OCI-LY3 (cell line): ENCODE measurements at regions not wholly inside any gene's neighbourhood (a gene's known extent, or its start where the extent isn't known, plus 50 kb on each side); places are given as distances from the start of the nearest gene placed in this dataset.

Experiments used
- H2AFZ ChIP-seq: fragments of 200-600, 300-600 bp; shearing (Covaris generic); 2 replicates; pipeline ENCODE4 v1.6.0; 2014; ENCODE audit warnings: antibody characterized with exemption, low read depth, low read length
- H3K27ac ChIP-seq: fragments of 200-600, 300-600 bp; sonication (generic); 2 replicates; pipeline ENCODE4 v1.5.1; 2014; ENCODE audit warnings: mild to moderate bottlenecking, low read length, moderate library complexity, mixed read lengths
- H3K27me3 ChIP-seq: fragments of 200-600, 300-600 bp; sonication (generic); 2 replicates; pipeline ENCODE4 v1.6.1; 2014; ENCODE audit warnings: low read depth, low read length, mixed read lengths
- H3K36me3 ChIP-seq: fragments of 200-600, 300-600 bp; sonication (generic); replicated peaks from 2 replicates; pipeline ENCODE3; 2014; ENCODE audit warnings: low read depth, low read length, mixed read lengths
- H3K4me1 ChIP-seq: fragments of 300-600, 200-600 bp; sonication (generic); 2 replicates; pipeline ENCODE4 v1.6.1; 2014; ENCODE audit warnings: low read length, mixed read lengths
- H3K4me2 ChIP-seq: fragments of 200-600, 300-600 bp; sonication (generic); 2 replicates; pipeline ENCODE4 v1.6.1; 2014; ENCODE audit warnings: low read length, mixed read lengths
- H3K4me3 ChIP-seq: fragments of 300-600, 200-600 bp; sonication (generic); 2 replicates; pipeline ENCODE4 v1.5.1; 2014; ENCODE audit warnings: antibody characterized with exemption, mild to moderate bottlenecking, low read length, moderate library complexity
- H3K79me2 ChIP-seq: fragments of 300-600, 200-600 bp; shearing (Covaris generic); 2 replicates; pipeline ENCODE4 v1.6.1; 2014; ENCODE audit warnings: mild to moderate bottlenecking, low read length, mixed read lengths
- H3K9ac ChIP-seq: fragments of 300-600, 200-600 bp; shearing (Covaris generic); 2 replicates; pipeline ENCODE4 v1.6.0; 2014; ENCODE audit warnings: mild to moderate bottlenecking, low read length, moderate library complexity
- H3K9me3 ChIP-seq: fragments of 200-600, 300-600 bp; shearing (Covaris generic); 2 replicates; pipeline ENCODE4 v1.6.1; 2014; ENCODE audit warnings: low read length, mixed read lengths; ENCODE audit not compliant: insufficient read depth
- H4K20me1 ChIP-seq: fragments of 200-600, 300-600 bp; sonication (generic); 2 replicates; pipeline ENCODE4 v1.6.1; 2016; ENCODE audit warnings: low read length, mixed read lengths; ENCODE audit not compliant: insufficient read depth
- EZH2phosphoT487 ChIP-seq: fragments of 200-600 bp; shearing (Covaris generic); IDR thresholded peaks from 2 replicates; pipeline ENCODE4 v1.6.1; 2018; ENCODE audit warnings: antibody characterized with exemption, mixed run types, low read depth
- TF ChIP-seq, protein P1 (sequence below): fragments of 200-600, 300-600 bp; sonication (generic); IDR thresholded peaks from 2 replicates; pipeline ENCODE4 v1.5.1; 2014; ENCODE audit warnings: antibody characterized with exemption, low read length, low read depth

DNA sequence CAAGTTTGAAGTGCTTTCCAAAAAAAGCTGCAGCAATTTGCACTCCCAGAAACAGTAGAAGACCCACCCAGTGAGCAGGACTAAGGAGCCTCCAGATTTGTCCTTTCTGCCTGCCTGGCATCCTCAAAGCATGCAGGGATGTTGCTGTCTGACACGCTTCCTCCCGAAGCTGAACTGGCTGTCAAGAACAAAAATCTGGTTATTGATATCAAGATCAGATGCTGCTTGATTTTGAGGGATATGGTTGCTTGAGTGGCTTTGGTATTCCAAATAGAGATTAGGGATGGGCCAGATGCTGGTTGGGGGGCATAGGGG, 143.3 kb downstream of the MRPS6 start:
- H3K4me2 ChIP-seq: no peak overlapping the region
- TF ChIP-seq EZH2phosphoT487: no peak
- TF ChIP-seq, protein P1, sequence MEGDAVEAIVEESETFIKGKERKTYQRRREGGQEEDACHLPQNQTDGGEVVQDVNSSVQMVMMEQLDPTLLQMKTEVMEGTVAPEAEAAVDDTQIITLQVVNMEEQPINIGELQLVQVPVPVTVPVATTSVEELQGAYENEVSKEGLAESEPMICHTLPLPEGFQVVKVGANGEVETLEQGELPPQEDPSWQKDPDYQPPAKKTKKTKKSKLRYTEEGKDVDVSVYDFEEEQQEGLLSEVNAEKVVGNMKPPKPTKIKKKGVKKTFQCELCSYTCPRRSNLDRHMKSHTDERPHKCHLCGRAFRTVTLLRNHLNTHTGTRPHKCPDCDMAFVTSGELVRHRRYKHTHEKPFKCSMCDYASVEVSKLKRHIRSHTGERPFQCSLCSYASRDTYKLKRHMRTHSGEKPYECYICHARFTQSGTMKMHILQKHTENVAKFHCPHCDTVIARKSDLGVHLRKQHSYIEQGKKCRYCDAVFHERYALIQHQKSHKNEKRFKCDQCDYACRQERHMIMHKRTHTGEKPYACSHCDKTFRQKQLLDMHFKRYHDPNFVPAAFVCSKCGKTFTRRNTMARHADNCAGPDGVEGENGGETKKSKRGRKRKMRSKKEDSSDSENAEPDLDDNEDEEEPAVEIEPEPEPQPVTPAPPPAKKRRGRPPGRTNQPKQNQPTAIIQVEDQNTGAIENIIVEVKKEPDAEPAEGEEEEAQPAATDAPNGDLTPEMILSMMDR: no peak
- H3K9ac ChIP-seq: no peak overlapping the region
- no peak overlapping the region for H3K4me3 ChIP-seq
- no peak overlapping the region for H2AFZ ChIP-seq
- no peaks in the 10 kb centered on the region for H4K20me1 ChIP-seq
- H3K27ac ChIP-seq: no peak overlapping the region
- H3K27me3 ChIP-seq: no peaks in the 10 kb centered on the region
- H3K79me2 ChIP-seq: no peaks in the 10 kb centered on the region
- no peaks in the 10 kb centered on the region for H3K4me1 ChIP-seq
- no peaks in the 10 kb centered on the region for H3K36me3 ChIP-seq
- peaks cover 4% of the 10 kb centered on the region; the same call in 1 of the 2 replicates for H3K9me3 ChIP-seq

DNA sequence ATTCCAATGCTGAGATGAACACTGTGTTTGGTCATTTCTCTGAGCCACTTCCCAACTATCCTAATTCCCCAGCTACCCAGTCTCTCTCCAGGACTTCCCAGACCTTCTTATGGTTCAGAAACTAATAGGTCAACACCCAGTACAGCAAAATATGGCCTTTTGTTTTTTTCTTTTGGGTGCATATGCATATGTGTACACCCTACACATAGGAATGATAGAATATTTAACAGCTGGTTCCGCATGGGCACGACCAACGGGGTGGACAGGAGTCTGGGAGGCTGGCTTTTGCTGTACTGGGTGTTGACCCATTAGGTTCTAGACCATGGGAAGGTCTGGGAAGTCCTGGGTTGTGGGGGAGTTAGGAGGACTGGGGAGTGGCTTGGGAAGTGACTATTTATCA, 143.9 kb downstream of the MRPS6 start:
- Histone ChIP-seq H3K4me3 (no peak overlapping the region), H3K4me1 (no peaks in the 10 kb centered on the region), H3K27ac (no peak overlapping the region), H3K36me3 (no peaks in the 10 kb centered on the region), H2AFZ (no peak overlapping the region), H3K4me2 (no peak overlapping the region), H3K79me2 (no peaks in the 10 kb centered on the region), H4K20me1 (no peaks in the 10 kb centered on the region), H3K9ac (no peak overlapping the region), H3K27me3 (no peaks in the 10 kb centered on the region), H3K9me3 (peaks cover 4% of the 10 kb centered on the region; the same call in 1 of the 2 replicates)
- TF ChIP-seq, protein P1: no peak
- TF ChIP-seq EZH2phosphoT487: no peak

DNA sequence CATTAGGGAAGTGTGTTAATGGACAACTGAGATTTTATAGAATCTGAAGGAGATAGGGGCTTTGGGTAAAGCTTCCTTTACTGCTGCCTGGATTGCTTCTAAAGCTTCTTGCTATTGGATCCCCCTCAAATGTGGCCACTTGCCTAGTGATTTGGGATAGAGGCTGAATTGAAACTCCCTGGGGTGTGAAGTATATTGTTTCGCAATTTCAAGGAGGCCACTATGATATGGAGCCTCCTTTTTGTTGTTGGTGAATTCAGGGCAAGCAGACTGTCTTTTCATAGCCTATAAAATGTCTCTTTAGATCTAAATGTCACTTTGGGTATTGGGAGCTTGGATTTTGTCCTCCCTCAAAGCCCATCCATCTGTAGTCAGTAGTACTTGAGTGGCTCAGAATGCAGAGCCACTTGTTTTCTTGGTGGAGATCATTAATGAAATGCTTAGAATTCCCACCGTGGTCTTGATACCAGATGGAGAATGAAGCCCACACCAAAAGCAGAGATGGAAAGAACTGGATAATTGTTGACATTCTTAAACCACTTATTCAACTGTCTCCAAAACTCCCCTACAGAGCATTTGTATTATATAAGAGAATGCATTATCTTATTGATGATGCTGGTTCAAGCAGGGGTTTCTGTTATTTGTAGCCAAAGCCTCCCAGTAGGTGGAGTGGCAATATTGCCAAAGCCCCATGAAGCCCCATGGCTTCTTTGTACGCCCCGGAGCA, 144.3 kb upstream of the KCNE2 start:
- Histone ChIP-seq H3K4me3 (no peak overlapping the region), H3K9ac (no peak overlapping the region), H3K79me2 (no peaks in the 10 kb centered on the region), H3K4me2 (no peak overlapping the region), H3K36me3 (no peaks in the 10 kb centered on the region), H3K9me3 (no peaks in the 10 kb centered on the region), H3K27me3 (no peaks in the 10 kb centered on the region), H3K27ac (no peak overlapping the region), H3K4me1 (peaks cover 13% of the 10 kb centered on the region), H4K20me1 (no peaks in the 10 kb centered on the region), H2AFZ (no peak overlapping the region)
- TF ChIP-seq, protein P1: no peak
- no peak for TF ChIP-seq EZH2phosphoT487

DNA sequence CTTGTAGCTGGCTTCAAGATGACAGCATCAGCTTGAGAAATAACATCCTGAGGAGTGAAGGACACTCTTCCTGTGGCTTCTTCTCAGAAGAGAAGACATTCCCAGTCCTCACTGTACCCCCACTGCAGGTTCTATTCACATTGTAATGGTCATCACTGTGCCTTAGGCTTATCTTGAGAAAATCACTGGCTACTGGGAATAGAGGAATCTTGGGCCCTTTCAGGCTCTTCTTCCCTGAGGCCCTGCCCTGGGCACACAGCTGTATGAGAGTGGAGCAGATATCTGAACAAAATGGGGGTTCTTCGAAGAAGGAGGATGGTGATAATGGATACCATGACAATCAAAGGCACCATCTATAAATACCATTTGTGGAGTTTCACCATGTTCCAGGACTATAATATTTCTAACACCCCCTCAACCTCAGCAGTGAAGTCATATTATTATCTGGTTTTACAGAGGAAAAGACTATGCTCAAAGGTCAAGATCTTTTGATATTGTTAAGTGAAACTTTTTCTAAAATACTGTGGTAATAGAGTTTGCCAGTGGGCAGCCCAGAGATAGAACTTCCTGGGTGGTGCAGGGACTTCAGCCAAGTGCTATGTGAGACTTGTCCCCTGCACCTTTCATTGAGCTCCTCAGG, 143.1 kb upstream of the KCNE2 start:
- H3K27ac ChIP-seq: no peak overlapping the region
- no peaks in the 10 kb centered on the region for H3K36me3 ChIP-seq
- no peaks in the 10 kb centered on the region for H4K20me1 ChIP-seq
- H2AFZ ChIP-seq: no peak overlapping the region
- no peaks in the 10 kb centered on the region for H3K27me3 ChIP-seq
- H3K9ac ChIP-seq: no peak overlapping the region
- H3K4me2 ChIP-seq: no peak overlapping the region
- peaks cover 13% of the 10 kb centered on the region for H3K4me1 ChIP-seq
- no peaks in the 10 kb centered on the region for H3K79me2 ChIP-seq
- no peaks in the 10 kb centered on the region for H3K9me3 ChIP-seq
- TF ChIP-seq EZH2phosphoT487: no peak
- TF ChIP-seq, protein P1: no peak
- no peak overlapping the region for H3K4me3 ChIP-seq
